ENCODE measurements at regions not wholly inside any gene's neighbourhood (a gene's known extent, or its start where the extent isn't known, plus 50 kb on each side); places are given as distances from the start of the nearest gene placed in this dataset.

- ChIA-PET POLR2A (no interaction called here), CTCF (no interaction called here)
- Histone ChIP-seq H3K9ac (replicated peaks; ENCODE audit: extremely low read depth, insufficient read depth, low read length) (no peak overlapping the region), H3K4me1 (ENCODE audit: control insufficient read depth, extremely low read depth, insufficient read depth, low read length) (no peaks in the 10 kb centered on the region), H3K27ac (ENCODE audit: insufficient read depth, low read depth, low read length) (no peak overlapping the region), H3K4me3 (replicated peaks in 1 of 3; ENCODE audit: insufficient read depth in 1 of 3, low read depth in 1 of 3, low read length in 3 of 3) (no peak overlapping the region), H2AFZ (ENCODE audit: low read depth, low read length) (no peak overlapping the region), H3K9me3 (replicated peaks; ENCODE audit: control insufficient read depth, insufficient read depth, low read length) (no peaks in the 10 kb centered on the region), H3K4me2 (ENCODE audit: insufficient read depth, low read length) (no peak overlapping the region), H3K27me3 (ENCODE audit: control insufficient read depth in 2 of 2, insufficient read depth in 2 of 2, low read length in 2 of 2) (no peaks in the 10 kb centered on the region), H3K9me1 (replicated peaks; ENCODE audit: control insufficient read depth, extremely low read depth, insufficient read depth, low read length) (no peaks in the 10 kb centered on the region), H3K36me3 (ENCODE audit: control insufficient read depth in 2 of 2, extremely low read depth in 1 of 2, insufficient read depth in 2 of 2, low read length in 2 of 2) (no peaks in the 10 kb centered on the region), H4K20me1 (replicated peaks; ENCODE audit: control insufficient read depth, extremely low read depth, insufficient read depth, low read length) (no peaks in the 10 kb centered on the region), H3K79me2 (ENCODE audit: control insufficient read depth, insufficient read depth, low read length) (no peaks in the 10 kb centered on the region)
- FAIRE-seq: no peak
- TF ChIP-seq JUN (IDR thresholded peaks at IDR 0.05; ENCODE audit: borderline replicate concordance, insufficient read depth, insufficient read length, low read depth) (no peak), CTCF (IDR thresholded peaks at IDR 0.05; ENCODE audit: extremely low read depth in 1 of 2, insufficient read depth in 1 of 2, low read depth in 1 of 2, low read length in 2 of 2) (no peak), EZH2 (IDR thresholded peaks at IDR 0.05; ENCODE audit: borderline replicate concordance, low read depth, low read length, severe bottlenecking) (no peak), MYC (IDR thresholded peaks at IDR 0.05; ENCODE audit: low read depth, low read length) (no peak), POLR2A (IDR thresholded peaks at IDR 0.05; ENCODE audit: low read depth, low read length) (no peak), GATA2 (IDR thresholded peaks at IDR 0.05; ENCODE audit: insufficient read depth, insufficient read length, low read depth, low read length) (no peak), POLR2AphosphoS5 (IDR thresholded peaks at IDR 0.05; ENCODE audit: insufficient read depth, low read depth, low read length) (no peak), MAX (IDR thresholded peaks at IDR 0.05; ENCODE audit: insufficient read depth, insufficient read length) (no peak), FOS (IDR thresholded peaks at IDR 0.05; ENCODE audit: borderline replicate concordance, insufficient read depth, low read length) (no peak)
- BruUV-seq (replicated peaks): no TSS peak
- DNase-seq (ENCODE audit: low read depth, low spot score): no peak
- dilution Hi-C loops (cut with MboI; ENCODE audit: extremely low pct_ligation_motif_present, low sequenced_read_pairs) (no loop called here), intact Hi-C loops (cut with micrococcal nuclease) (no loop called here)
These were observed 79.4 kb upstream of the EPHA7 start for GRCh38 chr6:93498713-93499112.
